ENCODE measurements at regions not wholly inside any gene's neighbourhood (a gene's known extent, or its start where the extent isn't known, plus 50 kb on each side); places are given as distances from the start of the nearest gene placed in this dataset.

DNA sequence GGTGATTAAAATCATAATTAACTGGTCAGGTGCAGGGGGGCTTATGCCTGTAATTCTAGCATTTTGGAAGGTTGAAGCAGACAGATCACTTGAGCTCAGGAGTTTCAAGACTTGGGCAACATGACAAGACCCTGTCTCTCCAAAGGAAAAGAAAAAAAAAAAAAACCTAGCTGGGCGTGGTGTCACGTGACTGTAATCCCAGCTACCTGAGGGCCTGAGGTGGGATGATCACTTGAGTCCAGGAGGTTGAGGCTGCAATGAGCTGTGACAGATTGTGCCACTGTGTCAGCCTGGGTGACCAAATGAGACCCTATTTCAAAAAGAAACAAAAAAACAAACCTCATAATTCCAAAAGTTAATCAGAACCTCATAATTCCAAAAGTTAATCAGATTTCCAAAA, 505.5 kb downstream of the CDH8 start:
- no peaks in the 10 kb centered on the region for H3K4me1 Mint-ChIP-seq
- H3K4me2 ChIP-seq = no peak overlapping the region
- TF ChIP-seq REST (IDR thresholded peaks at IDR 0.05; ENCODE audit: unreplicated experiment) = no peak
- no peak for TF ChIP-seq CREB1 (CRISPR knock-in tag; IDR thresholded peaks at IDR 0.05; ENCODE audit: low read depth)
- TF ChIP-seq CTCF (conservative IDR thresholded peaks at IDR 0.05; ENCODE audit: low read depth in 2 of 2) = no peak
- TF ChIP-seq, protein P1, sequence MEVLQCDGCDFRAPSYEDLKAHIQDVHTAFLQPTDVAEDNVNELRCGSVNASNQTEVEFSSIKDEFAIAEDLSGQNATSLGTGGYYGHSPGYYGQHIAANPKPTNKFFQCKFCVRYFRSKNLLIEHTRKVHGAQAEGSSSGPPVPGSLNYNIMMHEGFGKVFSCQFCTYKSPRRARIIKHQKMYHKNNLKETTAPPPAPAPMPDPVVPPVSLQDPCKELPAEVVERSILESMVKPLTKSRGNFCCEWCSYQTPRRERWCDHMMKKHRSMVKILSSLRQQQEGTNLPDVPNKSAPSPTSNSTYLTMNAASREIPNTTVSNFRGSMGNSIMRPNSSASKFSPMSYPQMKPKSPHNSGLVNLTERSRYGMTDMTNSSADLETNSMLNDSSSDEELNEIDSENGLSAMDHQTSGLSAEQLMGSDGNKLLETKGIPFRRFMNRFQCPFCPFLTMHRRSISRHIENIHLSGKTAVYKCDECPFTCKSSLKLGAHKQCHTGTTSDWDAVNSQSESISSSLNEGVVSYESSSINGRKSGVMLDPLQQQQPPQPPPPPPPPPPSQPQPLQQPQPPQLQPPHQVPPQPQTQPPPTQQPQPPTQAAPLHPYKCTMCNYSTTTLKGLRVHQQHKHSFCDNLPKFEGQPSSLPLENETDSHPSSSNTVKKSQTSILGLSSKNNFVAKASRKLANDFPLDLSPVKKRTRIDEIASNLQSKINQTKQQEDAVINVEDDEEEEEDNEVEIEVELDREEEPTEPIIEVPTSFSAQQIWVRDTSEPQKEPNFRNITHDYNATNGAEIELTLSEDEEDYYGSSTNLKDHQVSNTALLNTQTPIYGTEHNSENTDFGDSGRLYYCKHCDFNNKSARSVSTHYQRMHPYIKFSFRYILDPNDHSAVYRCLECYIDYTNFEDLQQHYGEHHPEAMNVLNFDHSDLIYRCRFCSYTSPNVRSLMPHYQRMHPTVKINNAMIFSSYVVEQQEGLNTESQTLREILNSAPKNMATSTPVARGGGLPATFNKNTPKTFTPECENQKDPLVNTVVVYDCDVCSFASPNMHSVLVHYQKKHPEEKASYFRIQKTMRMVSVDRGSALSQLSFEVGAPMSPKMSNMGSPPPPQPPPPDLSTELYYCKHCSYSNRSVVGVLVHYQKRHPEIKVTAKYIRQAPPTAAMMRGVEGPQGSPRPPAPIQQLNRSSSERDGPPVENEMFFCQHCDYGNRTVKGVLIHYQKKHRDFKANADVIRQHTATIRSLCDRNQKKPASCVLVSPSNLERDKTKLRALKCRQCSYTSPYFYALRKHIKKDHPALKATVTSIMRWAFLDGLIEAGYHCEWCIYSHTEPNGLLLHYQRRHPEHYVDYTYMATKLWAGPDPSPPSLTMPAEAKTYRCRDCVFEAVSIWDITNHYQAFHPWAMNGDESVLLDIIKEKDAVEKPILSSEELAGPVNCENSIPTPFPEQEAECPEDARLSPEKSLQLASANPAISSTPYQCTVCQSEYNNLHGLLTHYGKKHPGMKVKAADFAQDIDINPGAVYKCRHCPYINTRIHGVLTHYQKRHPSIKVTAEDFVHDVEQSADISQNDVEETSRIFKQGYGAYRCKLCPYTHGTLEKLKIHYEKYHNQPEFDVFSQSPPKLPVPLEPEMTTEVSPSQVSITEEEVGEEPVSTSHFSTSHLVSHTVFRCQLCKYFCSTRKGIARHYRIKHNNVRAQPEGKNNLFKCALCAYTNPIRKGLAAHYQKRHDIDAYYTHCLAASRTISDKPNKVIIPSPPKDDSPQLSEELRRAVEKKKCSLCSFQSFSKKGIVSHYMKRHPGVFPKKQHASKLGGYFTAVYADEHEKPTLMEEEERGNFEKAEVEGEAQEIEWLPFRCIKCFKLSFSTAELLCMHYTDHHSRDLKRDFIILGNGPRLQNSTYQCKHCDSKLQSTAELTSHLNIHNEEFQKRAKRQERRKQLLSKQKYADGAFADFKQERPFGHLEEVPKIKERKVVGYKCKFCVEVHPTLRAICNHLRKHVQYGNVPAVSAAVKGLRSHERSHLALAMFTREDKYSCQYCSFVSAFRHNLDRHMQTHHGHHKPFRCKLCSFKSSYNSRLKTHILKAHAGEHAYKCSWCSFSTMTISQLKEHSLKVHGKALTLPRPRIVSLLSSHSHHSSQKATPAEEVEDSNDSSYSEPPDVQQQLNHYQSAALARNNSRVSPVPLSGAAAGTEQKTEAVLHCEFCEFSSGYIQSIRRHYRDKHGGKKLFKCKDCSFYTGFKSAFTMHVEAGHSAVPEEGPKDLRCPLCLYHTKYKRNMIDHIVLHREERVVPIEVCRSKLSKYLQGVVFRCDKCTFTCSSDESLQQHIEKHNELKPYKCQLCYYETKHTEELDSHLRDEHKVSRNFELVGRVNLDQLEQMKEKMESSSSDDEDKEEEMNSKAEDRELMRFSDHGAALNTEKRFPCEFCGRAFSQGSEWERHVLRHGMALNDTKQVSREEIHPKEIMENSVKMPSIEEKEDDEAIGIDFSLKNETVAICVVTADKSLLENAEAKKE (CRISPR knock-in tag; IDR thresholded peaks at IDR 0.05) = no peak
- no peak for TF ChIP-seq ZNF331 (CRISPR knock-in tag; IDR thresholded peaks at IDR 0.05; ENCODE audit: low read depth)
- TF ChIP-seq, protein P2, sequence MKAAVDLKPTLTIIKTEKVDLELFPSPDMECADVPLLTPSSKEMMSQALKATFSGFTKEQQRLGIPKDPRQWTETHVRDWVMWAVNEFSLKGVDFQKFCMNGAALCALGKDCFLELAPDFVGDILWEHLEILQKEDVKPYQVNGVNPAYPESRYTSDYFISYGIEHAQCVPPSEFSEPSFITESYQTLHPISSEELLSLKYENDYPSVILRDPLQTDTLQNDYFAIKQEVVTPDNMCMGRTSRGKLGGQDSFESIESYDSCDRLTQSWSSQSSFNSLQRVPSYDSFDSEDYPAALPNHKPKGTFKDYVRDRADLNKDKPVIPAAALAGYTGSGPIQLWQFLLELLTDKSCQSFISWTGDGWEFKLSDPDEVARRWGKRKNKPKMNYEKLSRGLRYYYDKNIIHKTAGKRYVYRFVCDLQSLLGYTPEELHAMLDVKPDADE (IDR thresholded peaks at IDR 0.05) = no peak
- no peak for TF ChIP-seq STAT1 (IDR thresholded peaks at IDR 0.05; ENCODE audit: unreplicated experiment)
- no peak for TF ChIP-seq POLR2AphosphoS5 (IDR thresholded peaks at IDR 0.05; ENCODE audit: low read depth)

More for the DNA sequence above, 505.5 kb downstream of the CDH8 start:
- H3K9me2 ChIP-seq (ENCODE audit: insufficient read depth) = no peaks in the 10 kb centered on the region
- H3K4me3 Mint-ChIP-seq = no peak overlapping the region
- H3K27ac ChIP-seq (ENCODE audit: low read depth) = no peak overlapping the region
- H3K79me2 ChIP-seq (replicated peaks; ENCODE audit: insufficient read depth) = no peaks in the 10 kb centered on the region
- H3K4me1 ChIP-seq (ENCODE audit: insufficient read depth) = no peaks in the 10 kb centered on the region
- no peaks in the 10 kb centered on the region for H3F3A ChIP-seq (replicated peaks; ENCODE audit: low read depth)
- H3K9me3 Mint-ChIP-seq = no peaks in the 10 kb centered on the region
- no peaks in the 10 kb centered on the region for H3K36me3 Mint-ChIP-seq (ENCODE audit: low read depth)
- no peak for DNase-seq (ENCODE audit: low spot score)
- H3K27ac Mint-ChIP-seq = no peak overlapping the region
- ATAC-seq = no peak
- no peaks in the 10 kb centered on the region for H3K27me3 ChIP-seq (ENCODE audit: insufficient read depth)
- H3K27me3 Mint-ChIP-seq (ENCODE audit: insufficient read depth, low read depth, poor library complexity) = no peaks in the 10 kb centered on the region
- H2AFZ ChIP-seq = no peak overlapping the region
- H3K4me3 ChIP-seq = no peak overlapping the region
- H4K20me1 ChIP-seq (replicated peaks; ENCODE audit: insufficient read depth) = no peaks in the 10 kb centered on the region
- no peaks in the 10 kb centered on the region for H3K36me3 ChIP-seq (ENCODE audit: insufficient read depth)
